A549 (cell line): ENCODE measurements at regions not wholly inside any gene's neighbourhood (a gene's known extent, or its start where the extent isn't known, plus 50 kb on each side); places are given as distances from the start of the nearest gene placed in this dataset.

Experiments
- CTCF ChIP-seq: fragments of >200 bp; sonication (Bioruptor Twin); formaldehyde crosslinking; IDR thresholded peaks from 3 replicates; pipeline ENCODE4 v1.5.1; 2016
- RCOR1 ChIP-seq: fragments of 150-350 bp; IDR thresholded peaks from 2 replicates; pipeline ENCODE4 v1.6.1; 2014; ENCODE audit warnings: antibody characterized with exemption, low read length, low read depth
- RNF2 ChIP-seq: fragments of 200-600 bp; sonication (generic); IDR thresholded peaks from 2 replicates; pipeline ENCODE4 v1.6.1; 2016; ENCODE audit warnings: low read depth, mild to moderate bottlenecking, antibody characterized with exemption, moderate library complexity, borderline replicate concordance
- ZFP36 ChIP-seq: fragments of 450-650 bp; IDR thresholded peaks from 2 replicates; pipeline ENCODE4 v1.6.1; 2014; ENCODE audit warnings: borderline replicate concordance; ENCODE audit not compliant: partially characterized antibody

- TF ChIP-seq CTCF (no peak), RNF2 (no peak), ZFP36 (no peak), RCOR1 (no peak)
These were observed 839.1 kb downstream of the NR2F1-AS1 start for GRCh38 chr5:92741906-92742305.
